Osteocyte (in vitro differentiated cells): ENCODE measurements at regions not wholly inside any gene's neighbourhood (a gene's known extent, or its start where the extent isn't known, plus 50 kb on each side); places are given as distances from the start of the nearest gene placed in this dataset.

Source experiments
- DNase-seq: peaks from one replicate; pipeline ENCODE4 v3.0.0; 2021; ENCODE audit warnings: mixed read lengths; ENCODE audit not compliant: unreplicated experiment; ENCODE audit errors: extremely low spot score
- H3K27ac Mint-ChIP-seq: one replicate; pipeline ENCODE4 v1.8.0; 2021; ENCODE audit warnings: mild to moderate bottlenecking, mixed read lengths; ENCODE audit not compliant: unreplicated experiment
- H3K27me3 Mint-ChIP-seq: one replicate; pipeline ENCODE4 v1.8.0; 2021; ENCODE audit warnings: mixed read lengths; ENCODE audit not compliant: unreplicated experiment
- H3K36me3 Mint-ChIP-seq: one replicate; pipeline ENCODE4 v1.8.0; 2021; ENCODE audit warnings: mixed read lengths; ENCODE audit not compliant: unreplicated experiment
- H3K4me1 Mint-ChIP-seq: one replicate; pipeline ENCODE4 v1.8.0; 2021; ENCODE audit warnings: mixed read lengths; ENCODE audit not compliant: unreplicated experiment
- H3K4me3 Mint-ChIP-seq: one replicate; pipeline ENCODE4 v1.8.0; 2021; ENCODE audit warnings: mild to moderate bottlenecking, moderate library complexity, mixed read lengths; ENCODE audit not compliant: unreplicated experiment
- H3K9me3 Mint-ChIP-seq: one replicate; pipeline ENCODE4 v1.8.0; 2021; ENCODE audit warnings: mixed read lengths; ENCODE audit not compliant: unreplicated experiment
- CTCF ChIP-seq: fragments of 200-600 bp; sonication (generic); IDR thresholded peaks from 2 replicates; pipeline ENCODE4 v1.5.0; 2021; ENCODE audit warnings: antibody characterized with exemption, mild to moderate bottlenecking, moderate library complexity

DNA sequence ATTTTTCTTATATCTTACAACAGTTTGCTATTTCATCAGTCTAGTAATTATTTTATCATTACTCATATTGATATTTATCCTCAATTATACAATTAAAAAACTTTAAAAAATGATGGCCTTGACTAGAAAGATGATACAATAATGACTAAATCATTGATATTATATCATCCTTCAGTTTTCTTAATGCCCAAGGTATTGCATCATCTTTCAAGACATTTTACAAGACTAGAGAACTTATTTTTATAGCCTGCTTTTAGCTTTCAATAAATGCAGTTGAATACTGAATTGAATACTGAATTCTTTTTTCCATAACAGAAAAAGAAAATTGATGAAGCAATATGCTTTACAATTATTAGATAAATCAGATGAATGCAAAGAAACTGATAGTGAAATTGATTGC lies 886.5 kb upstream of the LRRC4C start:
- H3K9me3 Mint-ChIP-seq: peaks cover 33% of the 10 kb centered on the region
- H3K27ac Mint-ChIP-seq: no peak overlapping the region
- TF ChIP-seq CTCF: no peak
- no peaks in the 10 kb centered on the region for H3K4me1 Mint-ChIP-seq
- no peaks in the 10 kb centered on the region for H3K36me3 Mint-ChIP-seq
- DNase-seq: no peak
- no peak overlapping the region for H3K4me3 Mint-ChIP-seq
- H3K27me3 Mint-ChIP-seq: no peaks in the 10 kb centered on the region

GRCh38 chr11:42363701-42364100 lies 904.2 kb upstream of the LRRC4C start:
- H3K4me3 Mint-ChIP-seq: no peak overlapping the region
- no peak for TF ChIP-seq CTCF
- H3K36me3 Mint-ChIP-seq: no peaks in the 10 kb centered on the region
- H3K9me3 Mint-ChIP-seq: peaks cover 64% of the 10 kb centered on the region
- no peaks in the 10 kb centered on the region for H3K4me1 Mint-ChIP-seq
- no peak for DNase-seq
- no peaks in the 10 kb centered on the region for H3K27me3 Mint-ChIP-seq
- no peak overlapping the region for H3K27ac Mint-ChIP-seq

DNA sequence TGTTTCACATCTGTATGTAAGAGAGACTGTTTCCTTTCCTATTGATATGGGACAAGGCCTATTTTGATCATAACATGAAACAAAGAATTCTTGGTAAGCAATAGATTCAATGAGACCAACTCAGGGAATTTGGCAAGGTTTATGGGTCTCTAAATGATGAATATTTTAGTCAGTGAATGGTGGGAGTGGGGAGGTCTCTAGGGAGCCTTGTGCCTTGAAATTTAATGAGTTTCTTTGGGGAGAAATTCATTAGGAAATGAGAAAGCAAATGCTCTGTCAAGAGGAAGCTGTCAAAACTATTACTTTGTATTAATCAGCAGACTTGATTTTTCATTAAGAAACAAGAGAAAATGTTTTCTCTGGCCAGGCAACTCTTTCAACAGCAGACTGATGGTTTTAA lies 921.7 kb upstream of the API5 start:
- no peak overlapping the region for H3K4me3 Mint-ChIP-seq
- no peaks in the 10 kb centered on the region for H3K27me3 Mint-ChIP-seq
- no peak overlapping the region for H3K27ac Mint-ChIP-seq
- no peak for TF ChIP-seq CTCF
- no peaks in the 10 kb centered on the region for H3K36me3 Mint-ChIP-seq
- H3K9me3 Mint-ChIP-seq: peaks cover 43% of the 10 kb centered on the region
- no peaks in the 10 kb centered on the region for H3K4me1 Mint-ChIP-seq
- no peak for DNase-seq

GRCh38 chr11:42397483-42397882 lies 914.3 kb upstream of the API5 start:
- no peaks in the 10 kb centered on the region for H3K4me1 Mint-ChIP-seq
- TF ChIP-seq CTCF: no peak
- no peak overlapping the region for H3K27ac Mint-ChIP-seq
- H3K4me3 Mint-ChIP-seq: no peak overlapping the region
- H3K36me3 Mint-ChIP-seq: no peaks in the 10 kb centered on the region
- peaks cover 58% of the 10 kb centered on the region for H3K9me3 Mint-ChIP-seq
- DNase-seq: no peak
- no peaks in the 10 kb centered on the region for H3K27me3 Mint-ChIP-seq

GRCh38 chr11:42407341-42407740 lies 904.5 kb upstream of the API5 start:
- H3K36me3 Mint-ChIP-seq: no peaks in the 10 kb centered on the region
- no peak for TF ChIP-seq CTCF
- no peak overlapping the region for H3K4me3 Mint-ChIP-seq
- no peak for DNase-seq
- no peaks in the 10 kb centered on the region for H3K4me1 Mint-ChIP-seq
- peaks cover 44% of the 10 kb centered on the region for H3K9me3 Mint-ChIP-seq
- no peaks in the 10 kb centered on the region for H3K27me3 Mint-ChIP-seq
- no peak overlapping the region for H3K27ac Mint-ChIP-seq
